ENCODE measurements at regions not wholly inside any gene's neighbourhood (a gene's known extent, or its start where the extent isn't known, plus 50 kb on each side); places are given as distances from the start of the nearest gene placed in this dataset.
"Not testable (repeated sequence)": the region's sequence is repeated elsewhere in the genome, so short reads cannot be mapped to it uniquely, and the experiment has no call there.

- no peaks in the 10 kb centered on the region for H3K36me3 Mint-ChIP-seq (ENCODE audit: low read depth)
- no peak overlapping the region for H3K4me3 Mint-ChIP-seq
These were observed 231.1 kb upstream of the PRKCQ start for GRCh38 chr10:6811153-6811552.

GRCh38 chr10:6803427-6803783 lies 223.3 kb upstream of the PRKCQ start:
- Mint-ChIP-seq H3K4me1 (peaks cover 2% of the 10 kb centered on the region), H3K27me3 (peaks cover 17% of the 10 kb centered on the region), H3K27ac (no peak overlapping the region), H3K36me3 (ENCODE audit: low read depth) (peaks cover 3% of the 10 kb centered on the region), H3K4me3 (no peak overlapping the region)
- ATAC-seq (no peak), DNase-seq (no peak)
- no peaks in the 10 kb centered on the region for H3K9me3 ChIP-seq (ENCODE audit: control insufficient read depth, low read length, poor library complexity, severe bottlenecking)

More at GRCh38 chr10:6811153-6811552, 231.1 kb upstream of the PRKCQ start:
- Mint-ChIP-seq H3K27me3 (peaks cover 49% of the 10 kb centered on the region), H3K4me1 (no peaks in the 10 kb centered on the region), H3K27ac (no peak overlapping the region)
- DNase-seq, result no peak
- no peaks in the 10 kb centered on the region for H3K9me3 ChIP-seq (ENCODE audit: control insufficient read depth, low read length, poor library complexity, severe bottlenecking)
- no peak for ATAC-seq

GRCh38 chr10:6802759-6803426 lies 222.8 kb upstream of the PRKCQ start:
- Mint-ChIP-seq H3K36me3 (ENCODE audit: low read depth) (peaks cover 3% of the 10 kb centered on the region), H3K4me1 (peaks cover 2% of the 10 kb centered on the region), H3K27me3 (peaks cover 17% of the 10 kb centered on the region), H3K4me3 (no peak overlapping the region), H3K27ac (no peak overlapping the region)
- H3K9me3 ChIP-seq (ENCODE audit: control insufficient read depth, low read length, poor library complexity, severe bottlenecking), result no peaks in the 10 kb centered on the region
- no peak for DNase-seq
- ATAC-seq, result no peak

- no peak for DNase-seq
- no peaks in the 10 kb centered on the region for H3K4me1 Mint-ChIP-seq
- H3K4me3 Mint-ChIP-seq, result no peak overlapping the region
- peaks cover 26% of the 10 kb centered on the region for H3K27me3 Mint-ChIP-seq
- ATAC-seq, result no peak
- H3K27ac Mint-ChIP-seq, result no peak overlapping the region
- no peaks in the 10 kb centered on the region for H3K9me3 ChIP-seq (ENCODE audit: control insufficient read depth, low read length, poor library complexity, severe bottlenecking)
- peaks cover 2% of the 10 kb centered on the region for H3K36me3 Mint-ChIP-seq (ENCODE audit: low read depth)
These were observed 216.2 kb upstream of the PRKCQ start for GRCh38 chr10:6796231-6796630.

- H3K9me3 ChIP-seq (ENCODE audit: control insufficient read depth, low read length, poor library complexity, severe bottlenecking), result no peaks in the 10 kb centered on the region
- no peaks in the 10 kb centered on the region for H3K4me1 Mint-ChIP-seq
- ATAC-seq (no peak), DNase-seq (no peak)
- peaks cover 2% of the 10 kb centered on the region for H3K36me3 Mint-ChIP-seq (ENCODE audit: low read depth)
- H3K27ac Mint-ChIP-seq, result no peak overlapping the region
- peaks cover 30% of the 10 kb centered on the region for H3K27me3 Mint-ChIP-seq
- H3K4me3 Mint-ChIP-seq, result no peak overlapping the region
These were observed 215.5 kb upstream of the PRKCQ start for GRCh38 chr10:6795541-6795940.

GRCh38 chr10:6794841-6795240 lies 214.8 kb upstream of the PRKCQ start:
- H3K27ac Mint-ChIP-seq; ATAC-seq; H3K9me3 ChIP-seq (ENCODE audit: control insufficient read depth, low read length, poor library complexity, severe bottlenecking); H3K36me3 Mint-ChIP-seq (ENCODE audit: low read depth); DNase-seq; H3K4me3 Mint-ChIP-seq; H3K4me1 Mint-ChIP-seq: not testable (repeated sequence)
- H3K27me3 Mint-ChIP-seq, result peaks cover 32% of the 10 kb centered on the region

GRCh38 chr10:6794441-6794840 lies 214.4 kb upstream of the PRKCQ start:
- ATAC-seq (no peak), DNase-seq (no peak)
- Mint-ChIP-seq H3K27ac (no peak overlapping the region), H3K4me1 (no peaks in the 10 kb centered on the region), H3K36me3 (ENCODE audit: low read depth) (peaks cover 2% of the 10 kb centered on the region), H3K4me3 (no peak overlapping the region), H3K27me3 (peaks cover 36% of the 10 kb centered on the region)
- no peaks in the 10 kb centered on the region for H3K9me3 ChIP-seq (ENCODE audit: control insufficient read depth, low read length, poor library complexity, severe bottlenecking)

GRCh38 chr10:6788731-6789130 lies 208.7 kb upstream of the PRKCQ start:
- H3K4me3 Mint-ChIP-seq, result no peak overlapping the region
- no peaks in the 10 kb centered on the region for H3K9me3 ChIP-seq (ENCODE audit: control insufficient read depth, low read length, poor library complexity, severe bottlenecking)
- DNase-seq (no peak), ATAC-seq (no peak)
- H3K4me1 Mint-ChIP-seq, result no peaks in the 10 kb centered on the region
- H3K27me3 Mint-ChIP-seq, result peaks cover 42% of the 10 kb centered on the region
- H3K36me3 Mint-ChIP-seq (ENCODE audit: low read depth), result peaks cover 4% of the 10 kb centered on the region
- H3K27ac Mint-ChIP-seq, result no peak overlapping the region

- Mint-ChIP-seq H3K4me3 (no peak overlapping the region), H3K36me3 (ENCODE audit: low read depth) (peaks cover 4% of the 10 kb centered on the region), H3K27ac (no peak overlapping the region), H3K27me3 (peaks cover 47% of the 10 kb centered on the region), H3K4me1 (no peaks in the 10 kb centered on the region)
- no peaks in the 10 kb centered on the region for H3K9me3 ChIP-seq (ENCODE audit: control insufficient read depth, low read length, poor library complexity, severe bottlenecking)
- DNase-seq, result no peak
- no peak for ATAC-seq
These were observed 208.2 kb upstream of the PRKCQ start for GRCh38 chr10:6788231-6788630.

GRCh38 chr10:6787718-6788117 lies 207.6 kb upstream of the PRKCQ start:
- Mint-ChIP-seq H3K36me3 (ENCODE audit: low read depth) (peaks cover 4% of the 10 kb centered on the region), H3K27me3 (peaks cover 53% of the 10 kb centered on the region), H3K27ac (no peak overlapping the region), H3K4me3 (no peak overlapping the region), H3K4me1 (no peaks in the 10 kb centered on the region)
- H3K9me3 ChIP-seq (ENCODE audit: control insufficient read depth, low read length, poor library complexity, severe bottlenecking), result no peaks in the 10 kb centered on the region
- no peak for ATAC-seq
- DNase-seq, result no peak

GRCh38 chr10:6787091-6787490 lies 207.0 kb upstream of the PRKCQ start:
- H3K9me3 ChIP-seq (ENCODE audit: control insufficient read depth, low read length, poor library complexity, severe bottlenecking), result no peaks in the 10 kb centered on the region
- Mint-ChIP-seq H3K4me3 (no peak overlapping the region), H3K27ac (no peak overlapping the region), H3K36me3 (ENCODE audit: low read depth) (peaks cover 4% of the 10 kb centered on the region), H3K27me3 (peaks cover 56% of the 10 kb centered on the region), H3K4me1 (no peaks in the 10 kb centered on the region)
- no peak for ATAC-seq
- no peak for DNase-seq

GRCh38 chr10:6786579-6787031 lies 206.5 kb upstream of the PRKCQ start:
- H3K9me3 ChIP-seq (ENCODE audit: control insufficient read depth, low read length, poor library complexity, severe bottlenecking), result no peaks in the 10 kb centered on the region

GRCh38 chr10:6784429-6784828 lies 204.4 kb upstream of the PRKCQ start:
- ATAC-seq; H3K9me3 ChIP-seq (ENCODE audit: control insufficient read depth, low read length, poor library complexity, severe bottlenecking); H3K4me1 Mint-ChIP-seq; DNase-seq; H3K27ac Mint-ChIP-seq; H3K4me3 Mint-ChIP-seq; H3K36me3 Mint-ChIP-seq (ENCODE audit: low read depth): not testable (repeated sequence)
- H3K27me3 Mint-ChIP-seq, result peaks cover 51% of the 10 kb centered on the region

More at GRCh38 chr10:6786579-6787031, 206.5 kb upstream of the PRKCQ start:
- no peak for ATAC-seq
- H3K27me3 Mint-ChIP-seq, result peaks cover 57% of the 10 kb centered on the region
- DNase-seq, result no peak
- no peaks in the 10 kb centered on the region for H3K4me1 Mint-ChIP-seq
- H3K27ac Mint-ChIP-seq, result no peak overlapping the region
- peaks cover 6% of the 10 kb centered on the region for H3K36me3 Mint-ChIP-seq (ENCODE audit: low read depth)
- no peak overlapping the region for H3K4me3 Mint-ChIP-seq

GRCh38 chr10:6783471-6783870 lies 203.4 kb upstream of the PRKCQ start:
- DNase-seq (no peak), ATAC-seq (no peak)
- Mint-ChIP-seq H3K27me3 (peaks cover 41% of the 10 kb centered on the region), H3K36me3 (ENCODE audit: low read depth) (peaks cover 3% of the 10 kb centered on the region), H3K4me3 (no peak overlapping the region), H3K27ac (no peak overlapping the region), H3K4me1 (no peaks in the 10 kb centered on the region)
- H3K9me3 ChIP-seq (ENCODE audit: control insufficient read depth, low read length, poor library complexity, severe bottlenecking), result no peaks in the 10 kb centered on the region
